ENCODE measurements at regions not wholly inside any gene's neighbourhood (a gene's known extent, or its start where the extent isn't known, plus 50 kb on each side); places are given as distances from the start of the nearest gene placed in this dataset.

GRCh38 chr2:59366288-59366687 is 1125.2 kb upstream of the FANCL start:
- no peak for TF ChIP-seq ZFP36 (IDR thresholded peaks at IDR 0.05; ENCODE audit: borderline replicate concordance, partially characterized antibody)
- no peak for TF ChIP-seq USF2 (IDR thresholded peaks at IDR 0.05)
- no peak for TF ChIP-seq HOXB13 (CRISPR knock-in tag; IDR thresholded peaks at IDR 0.05; ENCODE audit: low read depth)
- no peak for TF ChIP-seq MYC (IDR thresholded peaks at IDR 0.05; ENCODE audit: borderline replicate concordance, low read length)
- ATAC-seq (no peak), DNase-seq (ENCODE audit: low read depth in 1 of 2, low spot score in 1 of 2) (no peak), FAIRE-seq (no peak)
- H3K9me3 ChIP-seq = 0 out of 3 replicates have a peak, but pooled peaks cover 3% of the 10 kb centered on the region
- POLR2A ChIA-PET = no interaction called here
- no peaks in the 10 kb centered on the region for H3K4me1 ChIP-seq
- H3K4me3 ChIP-seq = no peak overlapping the region
- CTCF ChIA-PET = no interaction called here
- H3K27ac ChIP-seq = no peak overlapping the region
- no peak overlapping the region for H3K4me2 ChIP-seq

DNA sequence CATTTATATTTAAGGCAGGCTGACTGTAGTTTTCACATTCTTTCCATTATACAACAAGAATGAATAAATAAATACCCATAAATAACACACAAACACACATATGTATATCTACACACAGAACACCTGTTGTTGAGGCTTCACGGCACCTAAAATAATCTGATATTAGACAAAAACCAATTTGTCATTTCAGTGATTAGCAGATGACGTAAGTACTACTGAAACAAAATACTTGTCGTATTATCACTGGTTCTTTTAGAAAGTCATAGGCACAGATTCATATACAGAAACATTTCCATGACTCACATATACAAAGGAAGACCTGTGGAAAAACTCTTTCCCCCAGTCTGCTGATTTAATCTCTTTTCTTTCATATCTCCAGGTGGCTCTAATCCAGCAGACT is 1113.4 kb upstream of the FANCL start:
- no peak overlapping the region for H3K27ac ChIP-seq
- no peak overlapping the region for H3K4me3 ChIP-seq
- ATAC-seq (no peak), DNase-seq (ENCODE audit: low read depth in 1 of 2, low spot score in 1 of 2) (no peak), FAIRE-seq (no peak)
- POLR2A ChIA-PET = no interaction called here
- CTCF ChIA-PET = no interaction called here
- no peaks in the 10 kb centered on the region for H3K4me1 ChIP-seq
- 46% methylated on average over 3 of the region's 3 CpGs for WGBS (ENCODE audit: missing lambda C conversion rate)
- TF ChIP-seq, protein P1, sequence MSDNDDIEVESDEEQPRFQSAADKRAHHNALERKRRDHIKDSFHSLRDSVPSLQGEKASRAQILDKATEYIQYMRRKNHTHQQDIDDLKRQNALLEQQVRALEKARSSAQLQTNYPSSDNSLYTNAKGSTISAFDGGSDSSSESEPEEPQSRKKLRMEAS (IDR thresholded peaks at IDR 0.05) = no peak
- TF ChIP-seq MAFK (IDR thresholded peaks at IDR 0.05; ENCODE audit: partially characterized antibody) (no peak), BCL3 (IDR thresholded peaks at IDR 0.05) (no peak), CBX8 (IDR thresholded peaks at IDR 0.05) (no peak), ZSCAN20 (CRISPR knock-in tag; IDR thresholded peaks at IDR 0.05) (no peak), POLR2A (IDR thresholded peaks at IDR 0.05; ENCODE audit: low read length) (no peak), RARB (CRISPR knock-in tag; IDR thresholded peaks at IDR 0.05) (no peak), NPAS2 (CRISPR knock-in tag; IDR thresholded peaks at IDR 0.05; ENCODE audit: borderline replicate concordance) (no peak)
- no peaks in the 10 kb centered on the region for H3K9me3 ChIP-seq
- no peak overlapping the region for H3K4me2 ChIP-seq

- no peak overlapping the region for H3K4me3 ChIP-seq
- no peak for TF ChIP-seq CBX8 (IDR thresholded peaks at IDR 0.05)
- no peak for TF ChIP-seq CBX2 (IDR thresholded peaks at IDR 0.05; ENCODE audit: borderline replicate concordance, low read depth)
- no peak for TF ChIP-seq ZC3H11A (IDR thresholded peaks at IDR 0.05)
- TF ChIP-seq HOXB13 (CRISPR knock-in tag; IDR thresholded peaks at IDR 0.05; ENCODE audit: low read depth) = no peak
- TF ChIP-seq BHLHE40 (IDR thresholded peaks at IDR 0.05; ENCODE audit: low read depth, low read length) = no peak
- TF ChIP-seq HOXA7 (CRISPR knock-in tag; IDR thresholded peaks at IDR 0.05) = no peak
- TF ChIP-seq HDAC2 (IDR thresholded peaks at IDR 0.05) = no peak
- TF ChIP-seq RNF2 (IDR thresholded peaks at IDR 0.05; ENCODE audit: borderline replicate concordance, low read depth) = no peak
- no peak for TF ChIP-seq POLR2A (IDR thresholded peaks at IDR 0.05; ENCODE audit: low read length)
- TF ChIP-seq FOXS1 (CRISPR knock-in tag; IDR thresholded peaks at IDR 0.05) = no peak
- no peak for TF ChIP-seq NFE2L2 (conservative IDR thresholded peaks at IDR 0.05; ENCODE audit: low read length)
- no peak for TF ChIP-seq RFX5 (IDR thresholded peaks at IDR 0.05)
- TF ChIP-seq NPAS2 (CRISPR knock-in tag; IDR thresholded peaks at IDR 0.05; ENCODE audit: borderline replicate concordance) = no peak
- ATAC-seq = no peak
- no peak for DNase-seq (ENCODE audit: low read depth in 1 of 2, low spot score in 1 of 2)
- ChIA-PET POLR2A (no interaction called here), CTCF (no interaction called here)
- no peak overlapping the region for H3K4me2 ChIP-seq
- no peaks in the 10 kb centered on the region for H3K9me3 ChIP-seq
- H3K4me1 ChIP-seq = no peaks in the 10 kb centered on the region
- WGBS (ENCODE audit: missing lambda C conversion rate) = 23% methylated on average over 5 of the region's 5 CpGs
- no peak for FAIRE-seq
- H3K27ac ChIP-seq = no peak overlapping the region
Measured at GRCh38 chr2:59353306-59353921, 1112.3 kb upstream of the FANCL start.

All from A549 (cell line).